ENCODE measurements at regions not wholly inside any gene's neighbourhood (a gene's known extent, or its start where the extent isn't known, plus 50 kb on each side); places are given as distances from the start of the nearest gene placed in this dataset.

- TF ChIP-seq POLR2A (IDR thresholded peaks at IDR 0.05; ENCODE audit: low read depth, low read length) (no peak), CTCF (IDR thresholded peaks at IDR 0.05; ENCODE audit: extremely low read depth in 1 of 2, insufficient read depth in 1 of 2, low read depth in 1 of 2, low read length in 2 of 2) (peak; percentile 85 to 95), EZH2 (IDR thresholded peaks at IDR 0.05; ENCODE audit: borderline replicate concordance, low read depth, low read length, severe bottlenecking) (no peak), MAX (IDR thresholded peaks at IDR 0.05; ENCODE audit: insufficient read depth, insufficient read length) (peak; percentile 67), GATA2 (IDR thresholded peaks at IDR 0.05; ENCODE audit: insufficient read depth, insufficient read length, low read depth, low read length) (peak; percentile 74)
These were observed 259.1 kb downstream of the HDGFL1 start for GRCh38 chr6:22828179-22829062.
